ENCODE measurements at regions not wholly inside any gene's neighbourhood (a gene's known extent, or its start where the extent isn't known, plus 50 kb on each side); places are given as distances from the start of the nearest gene placed in this dataset.

- TF ChIP-seq EZH2phosphoT487 (conservative IDR thresholded peaks at IDR 0.05; ENCODE audit: low read length) (no peak), CTCF (IDR thresholded peaks at IDR 0.05; ENCODE audit: insufficient read depth, low read length, poor library complexity, severe bottlenecking) (no peak)
- no peaks in the 10 kb centered on the region for H3K79me2 ChIP-seq (ENCODE audit: insufficient read depth, low read length)
- H3K27ac ChIP-seq (ENCODE audit: low read depth, low read length) = no peak overlapping the region
- H3K4me2 ChIP-seq (ENCODE audit: low read depth, low read length, poor library complexity, severe bottlenecking) = no peak overlapping the region
- no peaks in the 10 kb centered on the region for H3K9me3 ChIP-seq (ENCODE audit: insufficient read depth, low read length)
- no peaks in the 10 kb centered on the region for H4K20me1 ChIP-seq (ENCODE audit: low read depth, low read length)
- no peaks in the 10 kb centered on the region for H3K27me3 ChIP-seq (ENCODE audit: low read length)
- H3F3A ChIP-seq (ENCODE audit: insufficient read depth) = no peaks in the 10 kb centered on the region
- no peak overlapping the region for H2AFZ ChIP-seq (ENCODE audit: low read depth, low read length, severe bottlenecking)
- H3K9ac ChIP-seq (ENCODE audit: low read length) = no peak overlapping the region
- H3K9me2 ChIP-seq (replicated peaks; ENCODE audit: insufficient read depth, low read length) = no peaks in the 10 kb centered on the region
- H3K36me3 ChIP-seq (ENCODE audit: low read length) = no peaks in the 10 kb centered on the region
- H3K4me3 ChIP-seq (ENCODE audit: insufficient read depth, low read length, poor library complexity, severe bottlenecking) = no peak overlapping the region
Observed at GRCh38 chr9:14488421-14489190, 174.7 kb upstream of the NFIB start.

- Histone ChIP-seq H3K4me3 (ENCODE audit: insufficient read depth, low read length, poor library complexity, severe bottlenecking) (no peak overlapping the region), H3K9me2 (replicated peaks; ENCODE audit: insufficient read depth, low read length) (no peaks in the 10 kb centered on the region), H3K79me2 (ENCODE audit: insufficient read depth, low read length) (no peaks in the 10 kb centered on the region), H3K9ac (ENCODE audit: low read length) (no peak overlapping the region), H4K20me1 (ENCODE audit: low read depth, low read length) (no peaks in the 10 kb centered on the region), H3K27ac (ENCODE audit: low read depth, low read length) (no peak overlapping the region), H3K27me3 (ENCODE audit: low read length) (no peaks in the 10 kb centered on the region), H2AFZ (ENCODE audit: low read depth, low read length, severe bottlenecking) (no peak overlapping the region), H3K4me2 (ENCODE audit: low read depth, low read length, poor library complexity, severe bottlenecking) (no peak overlapping the region), H3K36me3 (ENCODE audit: low read length) (no peaks in the 10 kb centered on the region), H3K9me3 (ENCODE audit: insufficient read depth, low read length) (no peaks in the 10 kb centered on the region), H3F3A (ENCODE audit: insufficient read depth) (no peaks in the 10 kb centered on the region)
- TF ChIP-seq CTCF (IDR thresholded peaks at IDR 0.05; ENCODE audit: insufficient read depth, low read length, poor library complexity, severe bottlenecking) (no peak), EZH2phosphoT487 (conservative IDR thresholded peaks at IDR 0.05; ENCODE audit: low read length) (no peak)
Observed at GRCh38 chr9:14487547-14488185, 173.7 kb upstream of the NFIB start.

GRCh38 chr9:14485366-14485765 lies 171.4 kb upstream of the NFIB start:
- TF ChIP-seq EZH2phosphoT487 (conservative IDR thresholded peaks at IDR 0.05; ENCODE audit: low read length) (no peak), CTCF (IDR thresholded peaks at IDR 0.05; ENCODE audit: insufficient read depth, low read length, poor library complexity, severe bottlenecking) (no peak)
- Histone ChIP-seq H3K4me2 (ENCODE audit: low read depth, low read length, poor library complexity, severe bottlenecking) (no peak overlapping the region), H3K9ac (ENCODE audit: low read length) (no peak overlapping the region), H3K79me2 (ENCODE audit: insufficient read depth, low read length) (no peaks in the 10 kb centered on the region), H2AFZ (ENCODE audit: low read depth, low read length, severe bottlenecking) (no peak overlapping the region), H3K9me2 (replicated peaks; ENCODE audit: insufficient read depth, low read length) (no peaks in the 10 kb centered on the region), H4K20me1 (ENCODE audit: low read depth, low read length) (no peaks in the 10 kb centered on the region), H3K27ac (ENCODE audit: low read depth, low read length) (no peak overlapping the region), H3F3A (ENCODE audit: insufficient read depth) (no peaks in the 10 kb centered on the region), H3K9me3 (ENCODE audit: insufficient read depth, low read length) (no peaks in the 10 kb centered on the region), H3K4me3 (ENCODE audit: insufficient read depth, low read length, poor library complexity, severe bottlenecking) (no peak overlapping the region), H3K27me3 (ENCODE audit: low read length) (no peaks in the 10 kb centered on the region), H3K36me3 (ENCODE audit: low read length) (no peaks in the 10 kb centered on the region)
